Colonic mucosa (tissue), 4 donors: ENCODE measurements at regions not wholly inside any gene's neighbourhood (a gene's known extent, or its start where the extent isn't known, plus 50 kb on each side); places are given as distances from the start of the nearest gene placed in this dataset.

ENCODE experiments used
- DNase-seq: peaks from one replicate; pipeline ENCODE4 v3.0.0-alpha.2; 2020
- H3K27ac ChIP-seq: fragments of 200-600 bp; one replicate; pipeline ENCODE4 v1.8.0; 2021
- H3K27me3 ChIP-seq: fragments of 200-600 bp; one replicate; pipeline ENCODE4 v1.8.0; 2021
- H3K36me3 ChIP-seq: fragments of 200-600 bp; one replicate; pipeline ENCODE4 v1.8.0; 2021
- H3K4me1 ChIP-seq: fragments of 200-600 bp; one replicate; pipeline ENCODE4 v1.8.0; 2021; ENCODE audit warnings: mild to moderate bottlenecking
- H3K4me3 ChIP-seq: fragments of 200-600 bp; one replicate; pipeline ENCODE4 v1.8.0; 2021
- H3K9ac ChIP-seq, 2 donors: one replicate each; pipeline ENCODE4 v1.7.0; 2013; ENCODE audit warnings: control low read depth in 2 of 2, low read depth in 2 of 2, low read length in 2 of 2
- H3K9me3 ChIP-seq: fragments of 200-600 bp; one replicate; pipeline ENCODE4 v1.8.0; 2021
- CTCF ChIP-seq: fragments of 200-600 bp; IDR thresholded peaks from one replicate; pipeline ENCODE4 v1.8.0; 2022; ENCODE audit warnings: antibody characterized with exemption, mild to moderate bottlenecking
- intact Hi-C: fragments of 100-400 bp; cut with DNase I; formaldehyde crosslinking; loops from one replicate; pipeline ENCODE4 v1.14.1; 2022
- donor health status: healthy.
- donor health status: DM: no; HTN: no; CAD: no.
- donor health status: DM: no; HTN: no; CAD: no.

GRCh38 chr1:4516596-4516995, 137.8 kb upstream of the AJAP1 start:
- no peaks in the 10 kb centered on the region for H3K27me3 ChIP-seq
- no peaks in the 10 kb centered on the region for H3K4me1 ChIP-seq
- DNase-seq, result no peak
- TF ChIP-seq CTCF, result no peak
- no peaks in the 10 kb centered on the region for H3K9me3 ChIP-seq
- intact Hi-C loops, result no loop called here
- no peak overlapping the region for H3K27ac ChIP-seq
- H3K36me3 ChIP-seq, result no peaks in the 10 kb centered on the region
- H3K4me3 ChIP-seq, result no peak overlapping the region
- no peak overlapping the region for H3K9ac ChIP-seq

GRCh38 chr1:4517186-4517954, 137.0 kb upstream of the AJAP1 start:
- intact Hi-C loops, result no loop called here
- H3K27ac ChIP-seq, result no peak overlapping the region
- no peak overlapping the region for H3K4me3 ChIP-seq
- H3K9ac ChIP-seq, result no peak overlapping the region
- no peaks in the 10 kb centered on the region for H3K9me3 ChIP-seq
- H3K36me3 ChIP-seq, result no peaks in the 10 kb centered on the region
- no peaks in the 10 kb centered on the region for H3K4me1 ChIP-seq
- no peak for DNase-seq
- no peaks in the 10 kb centered on the region for H3K27me3 ChIP-seq
- TF ChIP-seq CTCF, result no peak

- H3K9ac ChIP-seq, result no peak overlapping the region
- intact Hi-C loops, result no loop called here
- DNase-seq, result no peak
- H3K4me1 ChIP-seq, result no peaks in the 10 kb centered on the region
- H3K36me3 ChIP-seq, result no peaks in the 10 kb centered on the region
- no peak overlapping the region for H3K27ac ChIP-seq
- TF ChIP-seq CTCF, result no peak
- no peak overlapping the region for H3K4me3 ChIP-seq
- H3K27me3 ChIP-seq, result no peaks in the 10 kb centered on the region
- no peaks in the 10 kb centered on the region for H3K9me3 ChIP-seq
Observed at GRCh38 chr1:4518621-4519020, 135.8 kb upstream of the AJAP1 start.

- no peak for TF ChIP-seq CTCF
- Histone ChIP-seq H3K36me3 (no peaks in the 10 kb centered on the region), H3K9me3 (no peaks in the 10 kb centered on the region), H3K4me3 (no peak overlapping the region), H3K4me1 (no peaks in the 10 kb centered on the region), H3K27me3 (no peaks in the 10 kb centered on the region), H3K27ac (no peak overlapping the region), H3K9ac (no peak overlapping the region)
- intact Hi-C loops, result no loop called here
- no peak for DNase-seq
Observed at GRCh38 chr1:4519954-4520353, 134.5 kb upstream of the AJAP1 start.

- intact Hi-C loops, result no loop called here
- no peaks in the 10 kb centered on the region for H3K27me3 ChIP-seq
Observed at GRCh38 chr1:4523551-4523950, 130.9 kb upstream of the AJAP1 start.

More at GRCh38 chr1:4523551-4523950, 130.9 kb upstream of the AJAP1 start:
- Histone ChIP-seq H3K36me3 (no peaks in the 10 kb centered on the region), H3K9ac (no peak overlapping the region), H3K27ac (no peak overlapping the region), H3K4me1 (no peaks in the 10 kb centered on the region), H3K4me3 (no peak overlapping the region), H3K9me3 (no peaks in the 10 kb centered on the region)
- DNase-seq, result no peak
- TF ChIP-seq CTCF, result no peak
